Type B pancreatic cell (in vitro differentiated cells): ENCODE measurements at regions not wholly inside any gene's neighbourhood (a gene's known extent, or its start where the extent isn't known, plus 50 kb on each side); places are given as distances from the start of the nearest gene placed in this dataset.

Experiments
- DNase-seq: peaks from one replicate; pipeline ENCODE4 v3.0.0; 2021; ENCODE audit warnings: mixed read lengths; ENCODE audit not compliant: unreplicated experiment; ENCODE audit errors: extremely low spot score
- H3K27ac Mint-ChIP-seq: 2 replicates; pipeline ENCODE4 v1.8.0; 2021; ENCODE audit warnings: mild to moderate bottlenecking, mixed read lengths
- H3K27me3 Mint-ChIP-seq: 2 replicates; pipeline ENCODE4 v1.8.0; 2021; ENCODE audit warnings: mixed read lengths
- H3K36me3 Mint-ChIP-seq: 2 replicates; pipeline ENCODE4 v1.8.0; 2021; ENCODE audit warnings: mixed read lengths
- H3K4me1 Mint-ChIP-seq: one replicate; pipeline ENCODE4 v1.8.0; 2021; ENCODE audit warnings: mixed read lengths; ENCODE audit not compliant: unreplicated experiment
- H3K4me3 Mint-ChIP-seq: 2 replicates; pipeline ENCODE4 v1.8.0; 2021; ENCODE audit warnings: mild to moderate bottlenecking, mixed read lengths
- H3K9me3 Mint-ChIP-seq: 2 replicates; pipeline ENCODE4 v1.8.0; 2021; ENCODE audit warnings: mixed read lengths
- CTCF ChIP-seq: fragments of 200-600 bp; sonication (generic); conservative IDR thresholded peaks from 2 replicates; pipeline ENCODE4 v1.5.0; 2021; ENCODE audit warnings: antibody characterized with exemption, mild to moderate bottlenecking

- Mint-ChIP-seq H3K9me3 (no peaks in the 10 kb centered on the region), H3K4me1 (peaks cover 28% of the 10 kb centered on the region), H3K27ac (no peak overlapping the region), H3K36me3 (no peaks in the 10 kb centered on the region), H3K27me3 (no peaks in the 10 kb centered on the region), H3K4me3 (no peak overlapping the region)
- DNase-seq: no peak
- no peak for TF ChIP-seq CTCF
Observed at GRCh38 chr11:70603114-70603755, 204.9 kb downstream of the CTTN start.

GRCh38 chr11:70603756-70604211 lies 205.5 kb downstream of the CTTN start:
- Mint-ChIP-seq H3K4me3 (no peak overlapping the region), H3K4me1 (peaks cover 27% of the 10 kb centered on the region), H3K36me3 (no peaks in the 10 kb centered on the region), H3K27me3 (no peaks in the 10 kb centered on the region), H3K9me3 (no peaks in the 10 kb centered on the region), H3K27ac (no peak overlapping the region)
- DNase-seq: no peak
- TF ChIP-seq CTCF: no peak

GRCh38 chr11:70604221-70604620 lies 205.9 kb downstream of the CTTN start:
- Mint-ChIP-seq H3K4me1 (peaks cover 31% of the 10 kb centered on the region), H3K27ac (no peak overlapping the region), H3K27me3 (no peaks in the 10 kb centered on the region), H3K36me3 (no peaks in the 10 kb centered on the region), H3K9me3 (no peaks in the 10 kb centered on the region), H3K4me3 (no peak overlapping the region)
- DNase-seq: no peak
- no peak for TF ChIP-seq CTCF

GRCh38 chr11:70604630-70605467 lies 206.5 kb downstream of the CTTN start:
- Mint-ChIP-seq H3K27ac (no peak overlapping the region), H3K9me3 (no peaks in the 10 kb centered on the region), H3K4me1 (peaks cover 32% of the 10 kb centered on the region), H3K27me3 (no peaks in the 10 kb centered on the region), H3K36me3 (no peaks in the 10 kb centered on the region), H3K4me3 (no peak overlapping the region)
- no peak for TF ChIP-seq CTCF
- no peak for DNase-seq

GRCh38 chr11:70605468-70605815 lies 207.1 kb downstream of the CTTN start:
- Mint-ChIP-seq H3K36me3 (no peaks in the 10 kb centered on the region), H3K27me3 (no peaks in the 10 kb centered on the region), H3K4me3 (no peak overlapping the region), H3K4me1 (peaks cover 37% of the 10 kb centered on the region), H3K9me3 (no peaks in the 10 kb centered on the region), H3K27ac (no peak overlapping the region)
- DNase-seq: no peak
- no peak for TF ChIP-seq CTCF
